PC-3 (cell line): ENCODE measurements at regions not wholly inside any gene's neighbourhood (a gene's known extent, or its start where the extent isn't known, plus 50 kb on each side); places are given as distances from the start of the nearest gene placed in this dataset.

ENCODE experiments used
- ATAC-seq: fragments of 200-7000 bp; cut with Tn5 transposase; 2 replicates; pipeline ENCODE4 v1.9.1; 2020; ENCODE audit warnings: mild to moderate bottlenecking, moderate library complexity
- BruUV-seq: library from RNA; stranded (reverse); fragments of 400-500 nt; replicated peaks from 2 replicates; lab custom pipeline; 2021; lab: Mats Ljungman, UMichigan
- CTCF ChIA-PET: fragments of 300-600 bp; sonication (Branson Sonifier 250); formaldehyde crosslinking; loops from one replicate; lab custom pipeline; 2022; ENCODE audit warnings: antibody characterized with exemption; lab: Charles Lee
- POLR2A ChIA-PET: fragments of 300-600 bp; sonication (Branson Sonifier 250); formaldehyde crosslinking; loops from one replicate; lab custom pipeline; 2022; ENCODE audit warnings: antibody characterized with exemption; ENCODE audit not compliant: unreplicated experiment; lab: Charles Lee
- DNase-seq: peaks from one replicate; pipeline ENCODE4 v3.0.0-alpha.2; 2015
- H2AFZ ChIP-seq: fragments of 300-600 bp; sonication (generic); 2 replicates; pipeline ENCODE4 v1.6.0; 2016; ENCODE audit warnings: antibody characterized with exemption, low read length
- H3F3A ChIP-seq: fragments of 300-600 bp; sonication (generic); one replicate; pipeline ENCODE4 v1.6.0; 2017; ENCODE audit warnings: antibody characterized with exemption, low read length, control low read depth, mild to moderate bottlenecking; ENCODE audit not compliant: unreplicated experiment
- H3K27ac ChIP-seq: fragments of 300-600 bp; sonication (generic); 2 replicates; pipeline ENCODE4 v1.5.1; 2016; ENCODE audit warnings: mild to moderate bottlenecking, low read length
- H3K27me3 ChIP-seq: fragments of 300-600 bp; sonication (generic); 2 replicates; pipeline ENCODE4 v1.6.1; 2016; ENCODE audit warnings: low read length, mixed read lengths
- H3K36me3 ChIP-seq: fragments of 300-600 bp; sonication (generic); 2 replicates; pipeline ENCODE4 v1.6.1; 2016; ENCODE audit warnings: low read depth, mixed run types, low read length, mixed read lengths
- H3K4me1 ChIP-seq: fragments of 300-600 bp; sonication (generic); 2 replicates; pipeline ENCODE4 v1.5.1; 2016; ENCODE audit warnings: low read length; ENCODE audit not compliant: insufficient read depth
- H3K4me2 ChIP-seq: fragments of 300-600 bp; sonication (generic); 2 replicates; pipeline ENCODE4 v1.6.0; 2016; ENCODE audit warnings: low read length
- H3K4me3 ChIP-seq: fragments of 300-600 bp; sonication (generic); 2 replicates; pipeline ENCODE4 v1.5.1; 2016; ENCODE audit warnings: mild to moderate bottlenecking, low read length, mixed read lengths
- H3K79me2 ChIP-seq: fragments of 300-600 bp; sonication (generic); 2 replicates; pipeline ENCODE4 v1.6.1; 2017; ENCODE audit warnings: low read length, mixed read lengths
- H3K9ac ChIP-seq: fragments of 300-600 bp; sonication (generic); 2 replicates; pipeline ENCODE4 v1.6.0; 2016; ENCODE audit warnings: mild to moderate bottlenecking, low read length
- H3K9me2 ChIP-seq: fragments of 300-600 bp; sonication (generic); replicated peaks from 2 replicates; pipeline ENCODE4 v1.6.1; 2016; ENCODE audit warnings: mixed run types, low read length, mixed read lengths
- H3K9me3 ChIP-seq: fragments of 300-600 bp; sonication (generic); 2 replicates; pipeline ENCODE4 v1.6.1; 2016; ENCODE audit warnings: low read length, mixed read lengths
- H4K20me1 ChIP-seq: fragments of 300-600 bp; sonication (generic); 2 replicates; pipeline ENCODE4 v1.6.1; 2016; ENCODE audit warnings: low read length, mixed read lengths
- CTCF ChIP-seq: fragments of 300-600 bp; sonication (generic); conservative IDR thresholded peaks from 2 replicates; pipeline ENCODE4 v1.5.1; 2017; ENCODE audit warnings: antibody characterized with exemption, low read depth, mild to moderate bottlenecking, low read length
- EZH2 ChIP-seq: fragments of 300-600 bp; sonication (generic); IDR thresholded peaks from one replicate; pipeline ENCODE4 v1.6.1; 2017; ENCODE audit warnings: antibody characterized with exemption, mild to moderate bottlenecking, low read length; ENCODE audit not compliant: unreplicated experiment
- EZH2phosphoT487 ChIP-seq: fragments of 300-600 bp; sonication (generic); IDR thresholded peaks from 2 replicates; pipeline ENCODE4 v1.6.1; 2018; ENCODE audit warnings: mild to moderate bottlenecking, antibody characterized with exemption, low read length, borderline replicate concordance
- intact Hi-C: fragments of 100-400 bp; cut with micrococcal nuclease; formaldehyde crosslinking; loops from 2 replicates; pipeline ENCODE4 v1.9.0; 2023

GRCh38 chr14:99023371-99023770 is 248.6 kb downstream of the BCL11B start:
- ATAC-seq (no peak), DNase-seq (no peak)
- H3K9ac ChIP-seq = no peak overlapping the region
- no peaks in the 10 kb centered on the region for H3F3A ChIP-seq
- TF ChIP-seq CTCF (no peak), EZH2phosphoT487 (no peak), EZH2 (no peak)
- BruUV-seq = no TSS peak
- intact Hi-C loops = no loop called here
- H3K27me3 ChIP-seq = no peaks in the 10 kb centered on the region
- no peaks in the 10 kb centered on the region for H3K79me2 ChIP-seq
- H3K4me2 ChIP-seq = no peak overlapping the region
- H4K20me1 ChIP-seq = no peaks in the 10 kb centered on the region
- CTCF ChIA-PET = no interaction called here
- no peak overlapping the region for H3K27ac ChIP-seq
- H3K9me3 ChIP-seq = no peaks in the 10 kb centered on the region
- H2AFZ ChIP-seq = no peak overlapping the region
- no peaks in the 10 kb centered on the region for H3K9me2 ChIP-seq
- no peaks in the 10 kb centered on the region for H3K36me3 ChIP-seq
- H3K4me1 ChIP-seq = no peaks in the 10 kb centered on the region
- H3K4me3 ChIP-seq = no peak overlapping the region
- POLR2A ChIA-PET = no interaction called here

GRCh38 chr14:99024926-99025325 is 247.1 kb downstream of the BCL11B start:
- no peak overlapping the region for H2AFZ ChIP-seq
- DNase-seq (no peak), ATAC-seq (no peak)
- H4K20me1 ChIP-seq = no peaks in the 10 kb centered on the region
- BruUV-seq = no TSS peak
- CTCF ChIA-PET = no interaction called here
- no peak overlapping the region for H3K27ac ChIP-seq
- H3K9me3 ChIP-seq = no peaks in the 10 kb centered on the region
- H3K27me3 ChIP-seq = peaks cover 10% of the 10 kb centered on the region; the same call in 1 of the 2 replicates
- TF ChIP-seq CTCF = no peak
- TF ChIP-seq EZH2 = no peak
- no peak for TF ChIP-seq EZH2phosphoT487
- H3K4me2 ChIP-seq = no peak overlapping the region
- no peaks in the 10 kb centered on the region for H3K36me3 ChIP-seq
- H3K4me1 ChIP-seq = no peaks in the 10 kb centered on the region
- POLR2A ChIA-PET = no interaction called here
- no peaks in the 10 kb centered on the region for H3K9me2 ChIP-seq
- no peaks in the 10 kb centered on the region for H3F3A ChIP-seq
- no peak overlapping the region for H3K4me3 ChIP-seq
- no peaks in the 10 kb centered on the region for H3K79me2 ChIP-seq
- H3K9ac ChIP-seq = no peak overlapping the region
- intact Hi-C loops = no loop called here

- Histone ChIP-seq H3K4me3 (no peak overlapping the region), H2AFZ (no peak overlapping the region), H3K9me3 (no peaks in the 10 kb centered on the region), H3K79me2 (no peaks in the 10 kb centered on the region), H3K9me2 (no peaks in the 10 kb centered on the region), H3K27me3 (peaks cover 11% of the 10 kb centered on the region), H4K20me1 (no peaks in the 10 kb centered on the region), H3F3A (no peaks in the 10 kb centered on the region), H3K9ac (no peak overlapping the region), H3K4me2 (no peak overlapping the region), H3K36me3 (no peaks in the 10 kb centered on the region), H3K27ac (no peak overlapping the region), H3K4me1 (no peaks in the 10 kb centered on the region)
- BruUV-seq = no TSS peak
- TF ChIP-seq EZH2 (no peak), CTCF (no peak), EZH2phosphoT487 (no peak)
- ChIA-PET POLR2A (no interaction called here), CTCF (no interaction called here)
- ATAC-seq = no peak
- no peak for DNase-seq
- intact Hi-C loops = no loop called here
These were observed 246.6 kb downstream of the BCL11B start for GRCh38 chr14:99025418-99025817.
